ENCODE measurements at regions not wholly inside any gene's neighbourhood (a gene's known extent, or its start where the extent isn't known, plus 50 kb on each side); places are given as distances from the start of the nearest gene placed in this dataset.

DNA sequence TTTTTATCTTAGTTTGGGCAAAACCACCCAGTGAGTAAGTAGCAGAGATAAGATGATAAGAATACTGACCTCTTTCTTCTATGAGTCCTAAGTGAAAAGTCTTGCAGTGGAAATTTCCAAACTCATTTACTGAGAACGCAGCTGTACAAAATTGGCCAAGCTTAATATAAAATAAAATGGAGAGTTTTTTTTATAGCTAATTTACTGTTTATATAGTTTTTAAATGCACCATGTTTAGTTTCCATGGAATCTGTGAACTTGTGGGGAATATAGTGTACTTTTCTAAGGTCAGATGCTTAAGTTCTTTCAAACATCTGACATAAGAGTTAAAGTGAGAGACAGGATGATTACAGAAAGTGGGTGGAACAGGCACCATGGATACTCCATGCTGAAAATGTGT, 833.5 kb downstream of the ADGRL2 start:
- ChIA-PET POLR2A (no interaction called here), CTCF (no interaction called here)
- Mint-ChIP-seq H3K27me3 (ENCODE audit: low read depth) (no peaks in the 10 kb centered on the region), H3K9me3 (ENCODE audit: insufficient read depth) (no peaks in the 10 kb centered on the region), H3K36me3 (ENCODE audit: low read depth) (no peaks in the 10 kb centered on the region), H3K4me1 (ENCODE audit: low read depth) (no peaks in the 10 kb centered on the region), H3K27ac (no peak overlapping the region), H3K4me3 (no peak overlapping the region)
- no peak for ATAC-seq
- no peak for DNase-seq

DNA sequence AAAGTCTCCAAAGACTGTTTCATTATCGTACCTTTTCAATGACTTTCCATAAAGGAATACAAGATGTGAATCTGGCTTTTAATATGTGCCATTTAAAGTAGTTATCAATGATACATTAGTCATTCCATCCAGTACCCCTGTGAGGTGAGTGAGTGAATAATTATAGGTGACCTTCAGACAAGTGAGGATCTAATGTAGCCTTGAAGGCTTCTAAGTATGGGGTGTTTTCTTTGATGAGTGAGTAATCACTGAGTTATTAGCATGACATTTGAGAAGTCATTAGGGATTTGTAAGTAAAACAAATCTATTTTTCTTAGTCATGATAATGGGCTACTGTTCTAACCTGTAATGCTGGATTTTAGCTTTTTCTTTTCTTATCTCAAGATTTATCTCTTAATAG, 831.4 kb downstream of the ADGRL2 start:
- Mint-ChIP-seq H3K36me3 (ENCODE audit: low read depth) (no peaks in the 10 kb centered on the region), H3K4me1 (ENCODE audit: low read depth) (no peaks in the 10 kb centered on the region), H3K27ac (no peak overlapping the region), H3K9me3 (ENCODE audit: insufficient read depth) (no peaks in the 10 kb centered on the region), H3K4me3 (no peak overlapping the region), H3K27me3 (ENCODE audit: low read depth) (no peaks in the 10 kb centered on the region)
- ATAC-seq (no peak), DNase-seq (no peak)
- ChIA-PET CTCF (no interaction called here), POLR2A (no interaction called here)

DNA sequence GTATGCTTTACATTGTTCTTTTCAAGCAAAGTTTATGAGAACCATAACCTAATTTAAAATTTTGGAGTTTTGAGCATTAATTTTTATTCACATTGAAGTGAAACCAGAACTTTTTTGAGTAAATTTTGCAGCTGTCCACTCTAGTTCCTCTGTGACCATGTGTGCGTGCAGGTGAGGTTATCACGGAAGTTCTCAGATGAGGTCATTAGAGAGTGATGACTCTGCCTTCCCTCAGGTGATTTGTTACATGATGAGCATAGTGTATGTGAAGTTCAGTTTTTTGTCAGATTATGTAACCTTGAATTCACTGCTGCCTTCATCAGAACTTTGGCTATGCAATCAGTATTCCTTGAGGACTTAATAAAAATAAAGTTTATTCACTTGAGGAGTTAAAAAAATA, 828.2 kb downstream of the ADGRL2 start:
- POLR2A ChIA-PET = no interaction called here
- Mint-ChIP-seq H3K9me3 (ENCODE audit: insufficient read depth) (peaks cover 8% of the 10 kb centered on the region), H3K36me3 (ENCODE audit: low read depth) (no peaks in the 10 kb centered on the region), H3K4me1 (ENCODE audit: low read depth) (no peaks in the 10 kb centered on the region), H3K4me3 (no peak overlapping the region), H3K27me3 (ENCODE audit: low read depth) (no peaks in the 10 kb centered on the region), H3K27ac (no peak overlapping the region)
- ATAC-seq = no peak
- DNase-seq = no peak
- CTCF ChIA-PET = no interaction called here

DNA sequence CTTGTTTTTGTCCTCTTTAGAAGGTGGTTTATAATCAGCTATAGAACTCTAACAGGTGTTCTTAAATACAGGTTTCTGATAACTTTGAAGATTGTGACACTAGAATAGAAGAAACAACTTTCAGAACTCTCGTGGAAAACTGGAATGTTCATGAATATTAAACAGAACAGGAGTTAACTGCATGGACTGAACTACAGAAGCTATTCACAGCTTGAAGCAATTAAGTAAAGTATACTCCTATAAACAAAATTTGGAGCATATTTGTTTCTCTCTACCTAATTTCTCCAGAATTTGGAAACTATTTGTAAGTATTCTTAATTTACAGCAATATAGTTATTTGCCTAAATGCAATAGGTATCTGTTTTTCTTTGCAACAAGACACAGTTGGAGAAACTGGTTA, 824.8 kb downstream of the ADGRL2 start:
- no peak overlapping the region for H3K4me3 Mint-ChIP-seq
- CTCF ChIA-PET = no interaction called here
- no peak overlapping the region for H3K27ac Mint-ChIP-seq

DNA sequence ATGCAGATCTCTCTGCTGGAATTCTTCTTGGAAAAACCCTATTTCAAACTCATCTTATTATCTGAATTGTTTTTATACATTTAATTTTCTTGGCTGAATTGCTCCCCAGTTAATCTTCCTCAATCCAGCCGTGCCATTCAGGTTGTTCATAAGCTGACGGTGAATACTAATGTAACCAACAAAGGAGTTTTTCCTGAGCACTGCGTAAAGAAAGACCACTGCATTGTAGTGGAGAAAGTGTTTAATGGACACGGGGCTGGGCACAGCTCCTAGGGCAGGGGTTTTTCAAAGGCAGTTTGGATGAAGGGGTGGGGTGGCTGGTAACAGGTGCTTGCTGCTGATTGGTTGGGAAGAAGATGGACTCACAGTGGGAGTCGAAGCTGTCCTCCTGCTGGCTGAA, 820.3 kb downstream of the ADGRL2 start:
- H3K4me1 Mint-ChIP-seq (ENCODE audit: low read depth) = no peaks in the 10 kb centered on the region
- peaks cover 3% of the 10 kb centered on the region for H3K9me3 Mint-ChIP-seq (ENCODE audit: insufficient read depth)
- ATAC-seq = no peak
- H3K36me3 Mint-ChIP-seq (ENCODE audit: low read depth) = no peaks in the 10 kb centered on the region
- ChIA-PET CTCF (no interaction called here), POLR2A (no interaction called here)
- H3K27ac Mint-ChIP-seq = no peak overlapping the region
- DNase-seq = no peak
- H3K27me3 Mint-ChIP-seq (ENCODE audit: low read depth) = no peaks in the 10 kb centered on the region
- H3K4me3 Mint-ChIP-seq = no peak overlapping the region

More for the DNA sequence above, 824.8 kb downstream of the ADGRL2 start:
- ATAC-seq (no peak), DNase-seq (no peak)
- Mint-ChIP-seq H3K27me3 (ENCODE audit: low read depth) (no peaks in the 10 kb centered on the region), H3K36me3 (ENCODE audit: low read depth) (no peaks in the 10 kb centered on the region), H3K4me1 (ENCODE audit: low read depth) (no peaks in the 10 kb centered on the region), H3K9me3 (ENCODE audit: insufficient read depth) (peaks cover 8% of the 10 kb centered on the region)
- POLR2A ChIA-PET = no interaction called here

DNA sequence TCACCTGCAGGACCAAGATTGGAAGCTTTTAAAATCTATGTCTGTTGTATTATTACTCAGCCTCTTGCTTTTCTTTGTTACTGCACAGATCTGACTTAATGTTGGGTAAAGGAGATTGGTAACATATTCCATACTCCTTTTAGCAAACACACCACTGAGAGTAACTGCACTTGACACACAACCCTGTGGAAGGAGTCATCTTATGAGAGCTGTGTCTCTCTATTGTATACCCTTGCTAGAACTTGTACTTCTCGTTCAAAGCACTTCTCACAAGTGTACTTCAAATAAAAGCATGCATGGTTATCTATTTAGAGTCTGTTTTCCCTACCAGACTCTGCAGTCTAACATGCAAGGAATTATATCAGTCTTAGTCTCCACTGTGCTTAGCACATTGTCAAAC, 813.4 kb downstream of the ADGRL2 start:
- Mint-ChIP-seq H3K27ac (no peak overlapping the region), H3K9me3 (ENCODE audit: insufficient read depth) (no peaks in the 10 kb centered on the region), H3K4me3 (no peak overlapping the region), H3K36me3 (ENCODE audit: low read depth) (no peaks in the 10 kb centered on the region), H3K27me3 (ENCODE audit: low read depth) (no peaks in the 10 kb centered on the region), H3K4me1 (ENCODE audit: low read depth) (no peaks in the 10 kb centered on the region)
- POLR2A ChIA-PET = no interaction called here
- DNase-seq = no peak
- ATAC-seq = no peak
- CTCF ChIA-PET = no interaction called here

DNA sequence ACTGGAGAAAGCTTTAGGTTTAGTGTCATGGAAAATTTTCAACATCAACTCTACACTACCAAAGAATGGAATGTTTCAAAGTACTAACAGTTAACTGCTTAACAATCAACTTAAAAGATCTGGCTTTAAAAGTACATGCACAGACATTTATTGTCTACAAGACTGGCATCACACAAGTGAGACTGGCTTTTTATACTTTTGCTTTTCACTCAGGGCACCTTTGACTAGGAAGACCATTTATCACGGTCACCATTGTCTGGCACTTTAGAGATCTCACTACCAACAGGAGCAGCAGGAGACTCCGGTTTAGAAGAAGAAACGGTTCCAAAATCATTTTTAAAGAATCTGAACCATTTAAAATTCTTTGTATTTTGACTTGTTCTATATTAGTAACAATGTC, 812.3 kb downstream of the ADGRL2 start:
- Mint-ChIP-seq H3K27ac (no peak overlapping the region), H3K36me3 (ENCODE audit: low read depth) (no peaks in the 10 kb centered on the region), H3K4me3 (no peak overlapping the region), H3K4me1 (ENCODE audit: low read depth) (no peaks in the 10 kb centered on the region), H3K27me3 (ENCODE audit: low read depth) (no peaks in the 10 kb centered on the region), H3K9me3 (ENCODE audit: insufficient read depth) (no peaks in the 10 kb centered on the region)
- ChIA-PET POLR2A (no interaction called here), CTCF (no interaction called here)
- ATAC-seq (no peak), DNase-seq (no peak)

DNA sequence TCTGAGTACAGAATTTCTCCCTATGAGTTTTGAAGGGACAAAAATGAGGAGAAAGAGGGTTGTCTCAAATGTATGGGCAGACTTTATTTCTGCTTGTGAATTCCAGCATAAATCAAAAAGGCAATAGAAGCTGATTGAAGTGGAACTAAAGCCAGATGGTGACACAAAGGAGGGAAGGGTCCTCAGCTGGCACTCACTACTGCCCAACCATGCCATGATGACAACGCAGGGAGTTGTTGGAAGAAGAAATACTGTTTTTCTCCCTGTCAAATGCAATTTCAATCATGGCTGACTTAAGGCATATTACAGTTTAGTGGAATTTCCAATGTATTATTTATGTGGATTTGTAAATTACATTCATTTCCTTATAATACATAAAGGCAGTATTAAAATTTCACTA, 805.8 kb downstream of the ADGRL2 start:
- ChIA-PET CTCF (interaction anchor here (0.6 kb wide), 1 partner anchor 229 kb away, joined by 3 read pairs; no protein-coding TSS in a partner anchor), POLR2A (no interaction called here)
- Mint-ChIP-seq H3K4me1 (ENCODE audit: low read depth) (no peaks in the 10 kb centered on the region), H3K4me3 (no peak overlapping the region), H3K9me3 (ENCODE audit: insufficient read depth) (no peaks in the 10 kb centered on the region), H3K27me3 (ENCODE audit: low read depth) (no peaks in the 10 kb centered on the region), H3K36me3 (ENCODE audit: low read depth) (no peaks in the 10 kb centered on the region), H3K27ac (no peak overlapping the region)
- no peak for DNase-seq
- ATAC-seq = no peak

DNA sequence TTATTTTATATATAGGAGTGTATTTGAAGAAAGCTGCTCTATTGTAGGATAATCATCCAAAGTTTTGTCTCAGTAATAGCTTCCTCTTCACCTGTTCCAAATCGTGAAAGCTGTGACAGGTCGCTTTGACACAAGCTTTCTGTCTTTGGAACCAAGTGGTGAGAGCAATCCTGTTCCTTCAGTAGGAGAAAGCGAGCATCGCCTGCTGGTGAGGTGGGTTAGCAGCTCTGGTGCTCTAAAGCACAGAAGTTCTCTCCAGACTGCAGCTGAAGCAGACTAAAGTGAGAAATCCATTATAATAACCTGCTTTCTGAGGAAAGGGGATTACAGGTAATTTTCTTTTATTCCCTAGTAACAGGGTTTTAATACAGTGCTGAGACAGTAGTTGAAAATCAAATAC, 803.8 kb downstream of the ADGRL2 start:
- Mint-ChIP-seq H3K27me3 (ENCODE audit: low read depth) (no peaks in the 10 kb centered on the region), H3K27ac (no peak overlapping the region), H3K4me3 (no peak overlapping the region), H3K36me3 (ENCODE audit: low read depth) (no peaks in the 10 kb centered on the region), H3K4me1 (ENCODE audit: low read depth) (no peaks in the 10 kb centered on the region), H3K9me3 (ENCODE audit: insufficient read depth) (peaks cover 3% of the 10 kb centered on the region)
- ATAC-seq (no peak), DNase-seq (no peak)
- CTCF ChIA-PET = no interaction called here
- POLR2A ChIA-PET = no interaction called here

DNA sequence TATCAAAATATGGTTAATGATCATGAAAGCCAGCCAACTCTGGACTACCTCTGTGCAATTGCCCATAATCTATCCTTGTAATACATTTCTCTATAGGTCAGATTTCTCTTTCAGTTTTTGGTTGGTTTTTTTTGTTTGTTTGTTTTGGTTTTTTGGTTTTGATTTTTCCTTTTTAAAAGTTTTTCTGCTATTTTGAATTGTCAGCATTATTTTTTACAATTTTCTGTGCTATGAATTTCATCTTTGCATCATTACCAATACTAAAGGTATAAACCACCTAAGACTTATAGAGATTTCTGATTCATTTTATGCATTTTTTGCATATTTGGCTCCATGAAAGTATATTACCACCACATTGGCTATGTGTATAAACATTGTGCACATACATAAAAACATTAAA, 799.6 kb downstream of the ADGRL2 start:
- Mint-ChIP-seq H3K27ac (no peak overlapping the region), H3K4me1 (ENCODE audit: low read depth) (peaks cover 6% of the 10 kb centered on the region), H3K36me3 (ENCODE audit: low read depth) (no peaks in the 10 kb centered on the region), H3K27me3 (ENCODE audit: low read depth) (no peaks in the 10 kb centered on the region), H3K9me3 (ENCODE audit: insufficient read depth) (peaks cover 3% of the 10 kb centered on the region), H3K4me3 (no peak overlapping the region)
- ATAC-seq (no peak), DNase-seq (no peak)
- CTCF ChIA-PET = no interaction called here
- POLR2A ChIA-PET = no interaction called here

DNA sequence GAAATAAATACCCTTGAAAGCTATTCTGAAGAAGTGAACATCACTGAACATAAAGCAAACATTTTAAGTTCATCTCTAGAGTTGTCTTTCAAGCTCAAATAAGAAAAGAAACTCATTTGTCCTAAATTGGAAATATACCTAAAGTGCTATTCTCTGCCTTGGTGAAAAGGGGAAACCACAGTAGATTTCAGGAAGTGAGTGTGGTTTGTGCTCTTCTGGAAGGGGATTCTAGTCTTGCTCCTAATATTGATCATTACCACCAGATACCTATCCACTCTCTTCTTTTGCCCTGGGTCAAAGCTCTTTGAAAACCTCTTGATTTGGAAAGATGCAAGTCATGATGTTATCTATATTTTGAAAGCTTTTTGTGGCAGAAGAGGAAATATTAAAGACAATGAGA, 798.1 kb downstream of the ADGRL2 start:
- no peak overlapping the region for H3K27ac Mint-ChIP-seq
- H3K4me1 Mint-ChIP-seq (ENCODE audit: low read depth) = peaks cover 6% of the 10 kb centered on the region
- POLR2A ChIA-PET = no interaction called here
- ATAC-seq = no peak
- H3K4me3 Mint-ChIP-seq = no peak overlapping the region
- CTCF ChIA-PET = no interaction called here
- H3K27me3 Mint-ChIP-seq (ENCODE audit: low read depth) = no peaks in the 10 kb centered on the region
- peaks cover 7% of the 10 kb centered on the region for H3K9me3 Mint-ChIP-seq (ENCODE audit: insufficient read depth)
- no peak for DNase-seq
- no peaks in the 10 kb centered on the region for H3K36me3 Mint-ChIP-seq (ENCODE audit: low read depth)

DNA sequence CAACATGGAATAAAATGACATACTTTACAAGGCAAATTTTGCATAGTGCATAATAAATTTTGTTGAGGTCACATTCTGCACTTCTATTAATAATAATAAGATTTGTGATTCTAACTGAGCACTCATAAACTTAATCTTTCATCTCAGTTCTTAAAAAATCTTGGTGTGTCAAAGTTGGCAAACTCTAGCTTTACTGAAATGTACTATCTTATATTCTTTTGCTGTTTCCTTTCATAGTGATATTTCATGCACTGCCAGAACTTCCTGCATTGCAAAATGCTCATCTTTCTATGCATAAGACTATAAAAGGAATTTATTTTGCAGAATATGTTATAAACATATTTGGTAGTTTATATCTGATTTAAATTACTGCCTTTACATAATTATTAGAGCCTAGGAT, 797.6 kb downstream of the ADGRL2 start:
- DNase-seq (no peak), ATAC-seq (no peak)
- peaks cover 7% of the 10 kb centered on the region for H3K9me3 Mint-ChIP-seq (ENCODE audit: insufficient read depth)
- ChIA-PET POLR2A (no interaction called here), CTCF (no interaction called here)
- no peaks in the 10 kb centered on the region for H3K27me3 Mint-ChIP-seq (ENCODE audit: low read depth)
- H3K4me1 Mint-ChIP-seq (ENCODE audit: low read depth) = peaks cover 6% of the 10 kb centered on the region
- no peaks in the 10 kb centered on the region for H3K36me3 Mint-ChIP-seq (ENCODE audit: low read depth)
- no peak overlapping the region for H3K27ac Mint-ChIP-seq
- no peak overlapping the region for H3K4me3 Mint-ChIP-seq

DNA sequence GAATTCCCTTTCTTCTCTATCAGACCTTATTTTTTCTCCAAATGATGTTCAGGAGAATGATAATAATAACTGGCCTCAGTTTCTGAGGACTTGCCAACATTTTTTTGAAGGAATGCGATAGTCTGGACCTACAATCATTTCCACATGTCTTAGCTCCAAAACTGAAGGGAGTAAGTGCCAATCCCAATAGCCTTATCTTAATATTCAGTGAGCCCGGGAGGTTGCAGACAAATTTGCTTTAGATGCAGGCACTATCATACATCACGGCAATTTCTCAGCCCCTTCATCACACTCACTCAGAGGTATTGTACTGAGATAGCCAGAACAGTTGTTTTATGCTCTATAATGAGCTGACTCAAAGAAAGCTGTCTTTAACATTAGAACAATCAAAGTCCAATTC, 796.9 kb downstream of the ADGRL2 start:
- H3K4me1 Mint-ChIP-seq (ENCODE audit: low read depth) = peaks cover 6% of the 10 kb centered on the region
- DNase-seq = no peak
- CTCF ChIA-PET = no interaction called here
- no peaks in the 10 kb centered on the region for H3K36me3 Mint-ChIP-seq (ENCODE audit: low read depth)
- H3K27ac Mint-ChIP-seq = no peak overlapping the region
- POLR2A ChIA-PET = no interaction called here
- ATAC-seq = no peak
- H3K9me3 Mint-ChIP-seq (ENCODE audit: insufficient read depth) = peaks cover 7% of the 10 kb centered on the region
- H3K4me3 Mint-ChIP-seq = no peak overlapping the region
- H3K27me3 Mint-ChIP-seq (ENCODE audit: low read depth) = no peaks in the 10 kb centered on the region

DNA sequence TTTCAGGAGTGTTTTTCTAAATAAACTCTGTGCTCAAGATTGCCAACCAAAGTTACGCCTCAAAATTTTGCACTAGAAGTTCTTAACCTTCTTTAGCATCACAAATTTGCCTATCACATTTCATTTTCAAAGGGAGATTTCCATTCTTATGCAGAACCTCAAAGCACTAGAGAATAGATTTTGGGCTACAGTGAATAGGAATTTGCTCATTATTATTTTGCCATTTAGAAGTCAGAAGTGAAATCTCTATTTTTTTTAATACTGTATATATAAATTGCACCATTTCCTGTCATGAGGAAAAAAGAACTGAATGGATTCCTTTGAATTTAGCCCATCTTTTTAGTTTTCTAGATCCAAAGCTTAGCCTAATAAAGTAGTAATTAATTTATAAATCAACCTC, 796.4 kb downstream of the ADGRL2 start:
- Mint-ChIP-seq H3K9me3 (ENCODE audit: insufficient read depth) (peaks cover 7% of the 10 kb centered on the region), H3K4me3 (no peak overlapping the region), H3K27me3 (ENCODE audit: low read depth) (no peaks in the 10 kb centered on the region), H3K4me1 (ENCODE audit: low read depth) (peaks cover 6% of the 10 kb centered on the region), H3K27ac (no peak overlapping the region), H3K36me3 (ENCODE audit: low read depth) (no peaks in the 10 kb centered on the region)
- DNase-seq (no peak), ATAC-seq (no peak)
- CTCF ChIA-PET = no interaction called here
- POLR2A ChIA-PET = no interaction called here

Measured in activated CD8-positive, alpha-beta T cell treated with anti-CD3 and anti-CD28 coated beads, Interleukin-2, amount 10 ng/mL, durations not matched to agents 7 days and 5 days (primary cell).